HEK293T (cell line): ENCODE measurements at regions not wholly inside any gene's neighbourhood (a gene's known extent, or its start where the extent isn't known, plus 50 kb on each side); places are given as distances from the start of the nearest gene placed in this dataset.

Experiments used
- BHLHE40 ChIP-seq: fragments of 450-650 bp; IDR thresholded peaks from 2 replicates; pipeline ENCODE4 v1.6.1; 2016; ENCODE audit warnings: mild to moderate bottlenecking, moderate library complexity, borderline replicate concordance
- FOXA1 ChIP-seq: fragments of 450-650 bp; IDR thresholded peaks from 2 replicates; pipeline ENCODE4 v1.6.1; 2016; ENCODE audit warnings: mild to moderate bottlenecking
- FOXK2 ChIP-seq: fragments of 450-650 bp; IDR thresholded peaks from 2 replicates; pipeline ENCODE4 v1.6.1; 2016; ENCODE audit warnings: mild to moderate bottlenecking
- FOXM1 ChIP-seq: fragments of 450-650 bp; IDR thresholded peaks from 2 replicates; pipeline ENCODE4 v1.6.1; 2017; ENCODE audit warnings: mild to moderate bottlenecking, borderline replicate concordance
- NFRKB ChIP-seq: fragments of 450-650 bp; IDR thresholded peaks from 2 replicates; pipeline ENCODE4 v1.6.1; 2016; ENCODE audit warnings: mild to moderate bottlenecking, moderate library complexity
- PKNOX1 ChIP-seq: fragments of 450-650 bp; IDR thresholded peaks from 2 replicates; pipeline ENCODE4 v1.6.1; 2016
- SP1 ChIP-seq: fragments of 450-650 bp; IDR thresholded peaks from 2 replicates; pipeline ENCODE4 v1.6.1; 2017
- SUZ12 ChIP-seq: fragments of 450-650 bp; IDR thresholded peaks from 2 replicates; pipeline ENCODE4 v1.6.1; 2016; ENCODE audit warnings: mild to moderate bottlenecking
- TARDBP ChIP-seq: fragments of 450-650 bp; IDR thresholded peaks from 2 replicates; pipeline ENCODE4 v1.6.1; 2016
- ZNF384 ChIP-seq: fragments of 450-650 bp; IDR thresholded peaks from 2 replicates; pipeline ENCODE4 v1.6.1; 2016

GRCh38 chr3:99211309-99211708 lies 309.8 kb upstream of the DCBLD2 start:
- TF ChIP-seq ZNF384 (no peak), SP1 (no peak), PKNOX1 (no peak), FOXK2 (no peak), SUZ12 (no peak), TARDBP (no peak), FOXM1 (no peak), NFRKB (no peak), BHLHE40 (no peak), FOXA1 (no peak)
